Rectal smooth muscle tissue (tissue), 1 donor: ENCODE measurements at regions not wholly inside any gene's neighbourhood (a gene's known extent, or its start where the extent isn't known, plus 50 kb on each side); places are given as distances from the start of the nearest gene placed in this dataset.
"Not testable (repeated sequence)": the region's sequence is repeated elsewhere in the genome, so short reads cannot be mapped to it uniquely, and the experiment has no call there.

Source experiments
- H3K27ac ChIP-seq: one replicate; pipeline ENCODE4 v1.7.0; 2013; ENCODE audit warnings: low read depth, low read length, inconsistent platforms
- H3K27me3 ChIP-seq: one replicate; pipeline ENCODE4 v1.7.0; 2013; ENCODE audit warnings: low read length; ENCODE audit not compliant: control insufficient read depth, insufficient read depth
- H3K36me3 ChIP-seq: one replicate; pipeline ENCODE4 v1.7.0; 2013; ENCODE audit warnings: low read length; ENCODE audit not compliant: control insufficient read depth, insufficient read depth
- H3K4me1 ChIP-seq: one replicate; pipeline ENCODE4 v1.7.0; 2013; ENCODE audit warnings: low read length; ENCODE audit not compliant: control insufficient read depth, insufficient read depth
- H3K4me3 ChIP-seq: one replicate; pipeline ENCODE4 v1.7.0; 2013; ENCODE audit warnings: low read length
- H3K9ac ChIP-seq: one replicate; pipeline ENCODE4 v1.7.0; 2013; ENCODE audit warnings: low read length

GRCh38 chr5:15356308-15357091 lies 143.5 kb upstream of the FBXL7 start:
- not testable (repeated sequence) for H3K4me1 ChIP-seq, H3K4me3 ChIP-seq, H3K27ac ChIP-seq, H3K9ac ChIP-seq, H3K27me3 ChIP-seq, H3K36me3 ChIP-seq

- Histone ChIP-seq H3K4me3 (no peak overlapping the region), H3K27me3 (no peaks in the 10 kb centered on the region)
Observed at GRCh38 chr5:15354021-15354420, 146.0 kb upstream of the FBXL7 start.

GRCh38 chr5:15353086-15353645 lies 146.8 kb upstream of the FBXL7 start:
- no peak overlapping the region for H3K4me3 ChIP-seq
- H3K4me1 ChIP-seq, result no peaks in the 10 kb centered on the region
- H3K27ac ChIP-seq, result no peak overlapping the region
- no peak overlapping the region for H3K9ac ChIP-seq
- no peaks in the 10 kb centered on the region for H3K36me3 ChIP-seq
- no peaks in the 10 kb centered on the region for H3K27me3 ChIP-seq

More at GRCh38 chr5:15354021-15354420, 146.0 kb upstream of the FBXL7 start:
- H3K36me3 ChIP-seq, result no peaks in the 10 kb centered on the region
- no peak overlapping the region for H3K27ac ChIP-seq
- H3K9ac ChIP-seq, result no peak overlapping the region
- H3K4me1 ChIP-seq, result no peaks in the 10 kb centered on the region

GRCh38 chr5:15350614-15351013 lies 149.4 kb upstream of the FBXL7 start:
- H3K4me1 ChIP-seq, result no peaks in the 10 kb centered on the region
- H3K9ac ChIP-seq, result no peak overlapping the region
- no peak overlapping the region for H3K27ac ChIP-seq
- no peak overlapping the region for H3K4me3 ChIP-seq
- H3K36me3 ChIP-seq, result no peaks in the 10 kb centered on the region
- H3K27me3 ChIP-seq, result no peaks in the 10 kb centered on the region

- Histone ChIP-seq H3K27me3 (no peaks in the 10 kb centered on the region), H3K4me3 (no peak overlapping the region), H3K4me1 (no peaks in the 10 kb centered on the region), H3K9ac (no peak overlapping the region), H3K36me3 (no peaks in the 10 kb centered on the region), H3K27ac (no peak overlapping the region)
Observed at GRCh38 chr5:15346738-15347137, 153.2 kb upstream of the FBXL7 start.

GRCh38 chr5:15344954-15345353 lies 155.0 kb upstream of the FBXL7 start:
- no peaks in the 10 kb centered on the region for H3K36me3 ChIP-seq
- H3K9ac ChIP-seq, result no peak overlapping the region
- no peak overlapping the region for H3K27ac ChIP-seq
- H3K27me3 ChIP-seq, result no peaks in the 10 kb centered on the region
- H3K4me3 ChIP-seq, result no peak overlapping the region
- no peaks in the 10 kb centered on the region for H3K4me1 ChIP-seq

- Histone ChIP-seq H3K27ac (no peak overlapping the region), H3K4me1 (no peaks in the 10 kb centered on the region), H3K9ac (no peak overlapping the region), H3K27me3 (no peaks in the 10 kb centered on the region), H3K4me3 (no peak overlapping the region), H3K36me3 (no peaks in the 10 kb centered on the region)
Observed at GRCh38 chr5:15338546-15338945, 161.4 kb upstream of the FBXL7 start.

- no peaks in the 10 kb centered on the region for H3K27me3 ChIP-seq
- H3K36me3 ChIP-seq, result no peaks in the 10 kb centered on the region
- H3K9ac ChIP-seq, result no peak overlapping the region
- no peak overlapping the region for H3K4me3 ChIP-seq
- no peaks in the 10 kb centered on the region for H3K4me1 ChIP-seq
- no peak overlapping the region for H3K27ac ChIP-seq
Observed at GRCh38 chr5:15334551-15335266, 165.3 kb upstream of the FBXL7 start.

- H3K36me3 ChIP-seq, result no peaks in the 10 kb centered on the region
- H3K4me1 ChIP-seq, result no peaks in the 10 kb centered on the region
- H3K4me3 ChIP-seq, result no peak overlapping the region
- no peak overlapping the region for H3K9ac ChIP-seq
- no peak overlapping the region for H3K27ac ChIP-seq
- no peaks in the 10 kb centered on the region for H3K27me3 ChIP-seq
Observed at GRCh38 chr5:15333091-15333490, 166.9 kb upstream of the FBXL7 start.

- Histone ChIP-seq H3K27me3 (no peaks in the 10 kb centered on the region), H3K27ac (no peak overlapping the region), H3K36me3 (no peaks in the 10 kb centered on the region), H3K4me3 (no peak overlapping the region), H3K4me1 (no peaks in the 10 kb centered on the region), H3K9ac (no peak overlapping the region)
Observed at GRCh38 chr5:15326932-15327331, 173.0 kb upstream of the FBXL7 start.

- Histone ChIP-seq H3K36me3 (no peaks in the 10 kb centered on the region), H3K4me1 (no peaks in the 10 kb centered on the region), H3K9ac (no peak overlapping the region), H3K27ac (no peak overlapping the region), H3K27me3 (no peaks in the 10 kb centered on the region), H3K4me3 (no peak overlapping the region)
Observed at GRCh38 chr5:15326471-15326870, 173.5 kb upstream of the FBXL7 start.

GRCh38 chr5:15322421-15322820 lies 177.6 kb upstream of the FBXL7 start:
- H3K27me3 ChIP-seq, result no peaks in the 10 kb centered on the region
- H3K27ac ChIP-seq, result no peak overlapping the region
- no peaks in the 10 kb centered on the region for H3K4me1 ChIP-seq
- H3K9ac ChIP-seq, result no peak overlapping the region
- H3K36me3 ChIP-seq, result no peaks in the 10 kb centered on the region
- H3K4me3 ChIP-seq, result no peak overlapping the region
